HG03095 (cell line): ENCODE measurements at regions not wholly inside any gene's neighbourhood (a gene's known extent, or its start where the extent isn't known, plus 50 kb on each side); places are given as distances from the start of the nearest gene placed in this dataset.

Experiments
- ATAC-seq: cut with Tn5 transposase; IDR thresholded peaks from one replicate; pipeline ENCODE4 v1.9.1; 2021; ENCODE audit warnings: moderate library complexity; ENCODE audit not compliant: unreplicated experiment

GRCh38 chr9:96089452-96090085 is 212.4 kb downstream of the HSD17B3 start:
- ATAC-seq, result no peak

GRCh38 chr9:96088510-96088909 is 213.0 kb downstream of the ERCC6L2 start:
- no peak for ATAC-seq

GRCh38 chr9:96087669-96088299 is 212.3 kb downstream of the ERCC6L2 start:
- ATAC-seq, result no peak

- ATAC-seq, result no peak
These were observed 211.6 kb downstream of the ERCC6L2 start for GRCh38 chr9:96086936-96087571.

- no peak for ATAC-seq
These were observed 210.1 kb downstream of the ERCC6L2 start for GRCh38 chr9:96085491-96086143.

GRCh38 chr9:96084331-96084734 is 208.8 kb downstream of the ERCC6L2 start:
- ATAC-seq, result no peak

- ATAC-seq, result no peak
These were observed 207.2 kb downstream of the ERCC6L2 start for GRCh38 chr9:96082516-96083232.

- ATAC-seq, result no peak
These were observed 204.9 kb downstream of the ERCC6L2 start for GRCh38 chr9:96080364-96080763.

- no peak for ATAC-seq
These were observed 204.3 kb downstream of the ERCC6L2 start for GRCh38 chr9:96079779-96080178.

- no peak for ATAC-seq
These were observed 203.5 kb downstream of the ERCC6L2 start for GRCh38 chr9:96078897-96079490.

- no peak for ATAC-seq
These were observed 200.3 kb downstream of the ERCC6L2 start for GRCh38 chr9:96075757-96076156.

- no peak for ATAC-seq
These were observed 199.6 kb downstream of the ERCC6L2 start for GRCh38 chr9:96075111-96075510.

GRCh38 chr9:96073531-96074480 is 198.3 kb downstream of the ERCC6L2 start:
- no peak for ATAC-seq

- no peak for ATAC-seq
These were observed 197.4 kb downstream of the ERCC6L2 start for GRCh38 chr9:96072930-96073329.

GRCh38 chr9:96071815-96072124 is 196.3 kb downstream of the ERCC6L2 start:
- no peak for ATAC-seq

- no peak for ATAC-seq
These were observed 195.8 kb downstream of the ERCC6L2 start for GRCh38 chr9:96071076-96071814.

GRCh38 chr9:96069629-96070220 is 194.2 kb downstream of the ERCC6L2 start:
- no peak for ATAC-seq

- no peak for ATAC-seq
These were observed 193.0 kb downstream of the ERCC6L2 start for GRCh38 chr9:96068511-96068910.

GRCh38 chr9:96067600-96067999 is 192.1 kb downstream of the ERCC6L2 start:
- ATAC-seq, result no peak
